ENCODE measurements at regions not wholly inside any gene's neighbourhood (a gene's known extent, or its start where the extent isn't known, plus 50 kb on each side); places are given as distances from the start of the nearest gene placed in this dataset.

DNA sequence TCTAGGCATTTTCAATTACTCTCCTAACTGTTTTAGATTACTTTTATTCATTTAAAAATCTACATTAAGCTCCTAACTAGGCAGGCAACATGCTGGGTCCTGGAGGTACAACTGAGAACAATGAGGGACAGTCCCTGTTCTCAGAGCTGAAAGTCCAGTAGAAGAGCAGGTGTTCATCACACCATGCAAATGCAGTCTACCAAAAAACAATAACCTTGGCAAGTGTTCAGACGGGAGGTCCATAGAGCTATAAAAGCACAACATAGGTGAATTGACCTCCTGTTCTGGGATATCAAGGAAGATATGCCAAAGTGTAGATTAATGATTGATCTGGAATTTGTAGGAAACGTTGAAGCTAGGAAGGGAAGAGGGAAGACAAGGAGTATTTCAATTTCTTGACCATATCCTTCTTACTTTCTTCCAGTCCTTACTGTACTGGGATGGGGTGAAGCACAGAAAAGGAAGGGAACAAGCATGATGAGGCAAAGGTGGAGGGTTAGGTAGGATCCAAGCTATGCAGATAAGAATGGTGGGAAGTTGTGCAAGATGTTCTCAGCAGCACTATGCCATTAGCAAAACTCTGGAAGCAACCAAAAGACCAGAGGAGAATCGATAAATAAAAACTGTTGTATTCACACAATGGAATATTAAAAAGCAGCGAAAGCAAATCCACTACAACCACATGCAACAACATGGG, 485.7 kb upstream of the JARID2 start:
- Mint-ChIP-seq H3K36me3 (no peaks in the 10 kb centered on the region), H3K4me3 (no peak overlapping the region), H3K4me1 (no peaks in the 10 kb centered on the region), H3K27ac (no peak overlapping the region), H3K27me3 (ENCODE audit: low read depth in 2 of 2) (peaks cover 0 to 3% of the 10 kb centered on the region in 2 donors), H3K9me3 (no peaks in the 10 kb centered on the region)
- no peak overlapping the region for H3K4me3 ChIP-seq (ENCODE audit: low read length)
- no peak overlapping the region for H3K27ac ChIP-seq (ENCODE audit: low read length)
- no peaks in the 10 kb centered on the region for H3K27me3 ChIP-seq (ENCODE audit: control insufficient read depth, insufficient read depth, low read length)
- no peaks in the 10 kb centered on the region for H3K4me1 ChIP-seq (ENCODE audit: control insufficient read depth, insufficient read depth, low read length)
- ATAC-seq = no peak
- H3K36me3 ChIP-seq (ENCODE audit: control insufficient read depth, insufficient read depth, low read length) = no peaks in the 10 kb centered on the region
- WGBS (ENCODE audit: insufficient coverage) = 88% methylated on average over 3 of the region's 4 CpGs
- no peaks in the 10 kb centered on the region for H3K9me3 ChIP-seq (ENCODE audit: control insufficient read depth, insufficient read depth, low read length)
- TF ChIP-seq CTCF (IDR thresholded peaks at IDR 0.05) = no peak
- no peak for DNase-seq
- intact Hi-C loops (cut with micrococcal nuclease) = no loop called here

GRCh38 chr6:14762077-14762476, 483.8 kb upstream of the JARID2 start:
- intact Hi-C loops (cut with micrococcal nuclease) = no loop called here
- H3K27me3 Mint-ChIP-seq (ENCODE audit: low read depth in 2 of 2) = peaks cover 0 to 3% of the 10 kb centered on the region in 2 donors
- no peaks in the 10 kb centered on the region for H3K9me3 Mint-ChIP-seq
- Histone ChIP-seq H3K27me3 (ENCODE audit: control insufficient read depth, insufficient read depth, low read length) (no peaks in the 10 kb centered on the region), H3K9me3 (ENCODE audit: control insufficient read depth, insufficient read depth, low read length) (no peaks in the 10 kb centered on the region), H3K36me3 (ENCODE audit: control insufficient read depth, insufficient read depth, low read length) (no peaks in the 10 kb centered on the region), H3K27ac (ENCODE audit: low read length) (no peak overlapping the region), H3K4me3 (ENCODE audit: low read length) (no peak overlapping the region), H3K4me1 (ENCODE audit: control insufficient read depth, insufficient read depth, low read length) (no peaks in the 10 kb centered on the region)
- TF ChIP-seq CTCF (IDR thresholded peaks at IDR 0.05) = no peak
- 96% methylated on average over 8 of the region's 8 CpGs for WGBS (ENCODE audit: insufficient coverage)
- ATAC-seq = no peak
- no peak for DNase-seq
- no peaks in the 10 kb centered on the region for H3K36me3 Mint-ChIP-seq
- no peak overlapping the region for H3K27ac Mint-ChIP-seq
- H3K4me3 Mint-ChIP-seq = no peak overlapping the region
- H3K4me1 Mint-ChIP-seq = no peaks in the 10 kb centered on the region

DNA sequence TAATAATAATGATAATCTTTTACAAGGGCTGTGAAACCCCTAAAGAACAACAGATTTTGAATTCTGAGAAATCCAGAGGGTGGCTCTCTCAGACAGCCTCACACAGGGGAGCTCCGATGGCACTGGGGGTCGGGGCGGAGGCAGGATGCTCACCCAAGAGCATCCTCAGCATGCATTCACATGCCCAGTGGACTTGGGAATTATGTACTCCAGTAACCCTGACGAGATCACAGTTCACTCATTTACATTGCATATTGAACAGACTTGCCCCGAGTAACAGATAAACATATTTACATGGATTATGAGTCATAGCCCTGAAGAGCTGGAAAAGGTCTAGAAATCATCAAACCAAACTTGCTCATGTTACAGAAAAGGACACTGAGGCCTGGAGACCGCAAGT, 482.7 kb upstream of the JARID2 start:
- no peaks in the 10 kb centered on the region for H3K27me3 ChIP-seq (ENCODE audit: control insufficient read depth, insufficient read depth, low read length)
- Mint-ChIP-seq H3K27ac (no peak overlapping the region), H3K27me3 (ENCODE audit: low read depth in 2 of 2) (peaks cover 0 to 3% of the 10 kb centered on the region in 2 donors), H3K9me3 (no peaks in the 10 kb centered on the region), H3K4me3 (no peak overlapping the region), H3K36me3 (no peaks in the 10 kb centered on the region), H3K4me1 (no peaks in the 10 kb centered on the region)
- no peak for TF ChIP-seq CTCF (IDR thresholded peaks at IDR 0.05)
- WGBS (ENCODE audit: insufficient coverage) = 81% methylated on average over 6 of the region's 6 CpGs
- DNase-seq = no peak
- no peaks in the 10 kb centered on the region for H3K36me3 ChIP-seq (ENCODE audit: control insufficient read depth, insufficient read depth, low read length)
- H3K4me3 ChIP-seq (ENCODE audit: low read length) = no peak overlapping the region
- no peak overlapping the region for H3K27ac ChIP-seq (ENCODE audit: low read length)
- intact Hi-C loops (cut with micrococcal nuclease) = no loop called here
- no peaks in the 10 kb centered on the region for H3K9me3 ChIP-seq (ENCODE audit: control insufficient read depth, insufficient read depth, low read length)
- ATAC-seq = no peak
- no peaks in the 10 kb centered on the region for H3K4me1 ChIP-seq (ENCODE audit: control insufficient read depth, insufficient read depth, low read length)

DNA sequence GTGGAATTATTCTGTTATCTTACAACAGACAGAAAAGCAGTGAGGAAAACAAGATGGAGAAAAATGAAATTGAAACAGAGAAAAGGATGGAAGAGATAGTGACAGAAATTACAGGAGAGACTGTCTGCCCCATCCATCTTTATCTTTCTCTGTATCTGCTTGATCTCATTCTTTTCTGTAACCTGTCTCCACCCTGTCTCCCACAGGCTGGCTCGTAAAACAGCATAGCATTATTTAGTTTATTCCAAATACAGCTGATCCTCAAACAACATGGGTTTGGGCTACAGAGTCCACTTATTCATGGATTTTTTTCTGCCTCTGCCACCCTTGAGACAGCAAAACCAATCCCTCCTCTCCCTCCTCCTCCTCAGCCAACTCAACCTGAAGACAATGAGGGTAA, 482.3 kb upstream of the JARID2 start:
- Mint-ChIP-seq H3K36me3 (no peaks in the 10 kb centered on the region), H3K27ac (no peak overlapping the region), H3K4me3 (no peak overlapping the region), H3K9me3 (no peaks in the 10 kb centered on the region), H3K27me3 (ENCODE audit: low read depth in 2 of 2) (peaks cover 0 to 3% of the 10 kb centered on the region in 2 donors), H3K4me1 (no peaks in the 10 kb centered on the region)
- Histone ChIP-seq H3K27me3 (ENCODE audit: control insufficient read depth, insufficient read depth, low read length) (no peaks in the 10 kb centered on the region), H3K27ac (ENCODE audit: low read length) (no peak overlapping the region), H3K36me3 (ENCODE audit: control insufficient read depth, insufficient read depth, low read length) (no peaks in the 10 kb centered on the region), H3K4me3 (ENCODE audit: low read length) (no peak overlapping the region), H3K9me3 (ENCODE audit: control insufficient read depth, insufficient read depth, low read length) (no peaks in the 10 kb centered on the region), H3K4me1 (ENCODE audit: control insufficient read depth, insufficient read depth, low read length) (no peaks in the 10 kb centered on the region)
- 100% methylated on average over 1 of the region's 1 CpG for WGBS (ENCODE audit: insufficient coverage)
- TF ChIP-seq CTCF (IDR thresholded peaks at IDR 0.05) = no peak
- ATAC-seq = no peak
- intact Hi-C loops (cut with micrococcal nuclease) = no loop called here
- DNase-seq = no peak
